Spleen (tissue), 7 donors: ENCODE measurements at regions not wholly inside any gene's neighbourhood (a gene's known extent, or its start where the extent isn't known, plus 50 kb on each side); places are given as distances from the start of the nearest gene placed in this dataset.

Experiments used
- CTCF ChIP-seq, 11 experiments: fragments of 200-600 bp in 7 of 11; fragments of 450-650 bp in 4 of 11; sonication (generic) in 4 of 11; IDR thresholded peaks in 8 of 11; conservative IDR thresholded peaks in 3 of 11; 1 replicate in 7 of 11; 2 replicates in 4 of 11; pipeline versions ENCODE4 v1.4.0 to v1.8.0; 2016 to 2021; ENCODE audit warnings: antibody characterized with exemption in 11 of 11, inconsistent platforms in 4 of 11, mild to moderate bottlenecking in 1 of 11
- POLR2A ChIP-seq, 3 donors: fragments of 450-650 bp; IDR thresholded peaks; one replicate each; pipeline ENCODE4 v1.5.1; 2017; ENCODE audit warnings: antibody characterized with exemption in 3 of 3, mild to moderate bottlenecking in 1 of 3
- donor health status: DM: no; HTN: no; CAD: no; lungs with moderate emphysema.
- donor health status: DM: no; HTN: no; CAD: no.
- donor health status: DM: no; HTN: no; CAD: no.

DNA sequence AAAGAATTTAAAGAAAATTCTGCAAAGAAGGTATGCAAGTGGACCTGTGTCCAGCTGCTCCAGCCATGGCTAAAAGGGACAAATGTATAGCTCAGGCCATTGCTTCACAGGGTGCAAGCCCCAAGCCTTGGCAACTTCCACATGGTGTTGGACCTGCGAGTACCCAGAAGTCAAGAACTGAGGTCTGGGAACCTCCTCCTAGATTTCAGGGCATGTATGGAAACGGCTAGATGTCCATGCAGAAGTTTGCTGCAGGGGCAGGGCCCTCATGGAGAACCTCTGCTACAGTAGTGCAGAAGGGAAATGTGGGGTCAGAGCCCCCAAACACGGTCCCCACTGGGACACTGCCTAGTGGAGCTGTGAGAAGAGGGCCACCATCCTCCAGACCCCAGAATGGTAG lies 284.0 kb upstream of the RAB6C start:
- no peak for TF ChIP-seq CTCF (IDR thresholded peaks at IDR 0.05 in 8 of 11, conservative IDR thresholded peaks at IDR 0.05 in 3 of 11)
- no peak for TF ChIP-seq POLR2A (IDR thresholded peaks at IDR 0.05)
